ENCODE measurements at regions not wholly inside any gene's neighbourhood (a gene's known extent, or its start where the extent isn't known, plus 50 kb on each side); places are given as distances from the start of the nearest gene placed in this dataset.

- no peak for DNase-seq
- ChIA-PET POLR2A (no interaction called here), CTCF (no interaction called here)
- H3K9me3 Mint-ChIP-seq = peaks cover 2% of the 10 kb centered on the region
- H3K4me3 Mint-ChIP-seq = no peak overlapping the region
- no peaks in the 10 kb centered on the region for H3K36me3 Mint-ChIP-seq (ENCODE audit: low read depth)
- no peak overlapping the region for H3K27ac Mint-ChIP-seq
- peaks cover 18% of the 10 kb centered on the region for H3K27me3 Mint-ChIP-seq
- H3K4me1 Mint-ChIP-seq = no peaks in the 10 kb centered on the region
Observed at GRCh38 chr10:63780101-63780500, 258.9 kb downstream of the REEP3 start.

GRCh38 chr10:63781226-63781625 lies 260.0 kb downstream of the REEP3 start:
- ChIA-PET CTCF (no interaction called here), POLR2A (no interaction called here)
- Mint-ChIP-seq H3K27ac (no peak overlapping the region), H3K36me3 (ENCODE audit: low read depth) (no peaks in the 10 kb centered on the region), H3K4me3 (no peak overlapping the region), H3K4me1 (no peaks in the 10 kb centered on the region), H3K9me3 (peaks cover 2% of the 10 kb centered on the region), H3K27me3 (peaks cover 18% of the 10 kb centered on the region)
- no peak for DNase-seq

- ChIA-PET POLR2A (no interaction called here), CTCF (no interaction called here)
- Mint-ChIP-seq H3K9me3 (peaks cover 4% of the 10 kb centered on the region), H3K27me3 (peaks cover 24% of the 10 kb centered on the region), H3K4me3 (no peak overlapping the region), H3K4me1 (no peaks in the 10 kb centered on the region), H3K36me3 (ENCODE audit: low read depth) (no peaks in the 10 kb centered on the region), H3K27ac (no peak overlapping the region)
- DNase-seq = no peak
Observed at GRCh38 chr10:63783882-63784281, 262.7 kb downstream of the REEP3 start.

- CTCF ChIA-PET = no interaction called here
- H3K27me3 Mint-ChIP-seq = peaks cover 22% of the 10 kb centered on the region
- H3K36me3 Mint-ChIP-seq (ENCODE audit: low read depth) = no peaks in the 10 kb centered on the region
- DNase-seq = no peak
- no peak overlapping the region for H3K4me3 Mint-ChIP-seq
- no peak overlapping the region for H3K27ac Mint-ChIP-seq
- H3K9me3 Mint-ChIP-seq = peaks cover 2% of the 10 kb centered on the region
- no peaks in the 10 kb centered on the region for H3K4me1 Mint-ChIP-seq
- POLR2A ChIA-PET = no interaction called here
Observed at GRCh38 chr10:63788152-63788821, 267.1 kb downstream of the REEP3 start.

- DNase-seq = no peak
- Mint-ChIP-seq H3K27me3 (peaks cover 19% of the 10 kb centered on the region), H3K27ac (no peak overlapping the region), H3K9me3 (no peaks in the 10 kb centered on the region), H3K4me1 (peaks cover 4% of the 10 kb centered on the region), H3K36me3 (ENCODE audit: low read depth) (no peaks in the 10 kb centered on the region), H3K4me3 (no peak overlapping the region)
- POLR2A ChIA-PET = no interaction called here
- CTCF ChIA-PET = no interaction called here
Observed at GRCh38 chr10:63795094-63795860, 274.1 kb downstream of the REEP3 start.

DNA sequence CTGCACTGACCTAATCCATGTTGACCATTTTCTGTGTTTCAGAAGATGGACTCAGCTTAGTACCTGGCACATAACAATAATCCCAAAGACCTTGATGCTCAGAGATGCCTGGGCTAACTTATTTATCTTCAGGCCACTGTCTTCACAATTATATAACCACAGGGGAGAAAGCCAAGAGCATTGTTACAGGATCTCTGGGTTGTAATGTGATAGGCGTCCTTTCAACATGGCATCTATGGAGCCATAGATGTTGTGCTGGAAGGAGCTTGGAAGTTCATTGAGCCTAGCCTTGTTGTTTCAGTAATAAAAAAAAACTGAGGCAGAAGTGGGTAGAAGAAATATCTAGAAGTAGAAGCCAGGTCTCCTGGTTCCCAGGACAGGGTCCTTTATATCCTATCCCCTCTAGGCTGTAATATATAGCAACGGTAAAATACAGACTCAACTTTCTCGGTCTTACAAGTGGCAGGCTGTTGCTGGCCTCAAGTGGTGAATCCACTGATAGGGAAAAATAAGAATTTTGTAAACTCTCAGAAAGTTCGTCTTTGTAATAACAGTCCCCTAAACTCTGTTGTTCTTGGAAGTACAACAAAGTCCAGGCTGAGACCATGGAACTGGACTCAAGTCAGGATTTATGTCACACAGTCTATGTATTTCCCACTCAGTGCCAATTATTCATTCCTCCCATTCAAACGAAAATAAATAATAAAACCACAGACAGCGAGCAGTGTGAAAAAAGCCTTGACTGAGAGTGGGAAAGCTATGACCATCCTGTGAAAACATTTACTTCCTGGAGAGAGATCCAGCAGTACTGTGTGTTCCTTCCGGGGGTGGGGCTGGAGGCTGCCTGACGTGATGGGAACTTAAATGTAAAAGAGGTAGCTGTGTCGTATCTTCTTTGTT lies 277.6 kb downstream of the REEP3 start:
- ChIA-PET CTCF (no interaction called here), POLR2A (no interaction called here)
- Mint-ChIP-seq H3K9me3 (no peaks in the 10 kb centered on the region), H3K36me3 (ENCODE audit: low read depth) (no peaks in the 10 kb centered on the region), H3K4me1 (peaks cover 4% of the 10 kb centered on the region), H3K27me3 (peaks cover 8% of the 10 kb centered on the region), H3K4me3 (no peak overlapping the region), H3K27ac (no peak overlapping the region)
- no peak for DNase-seq

GRCh38 chr10:63799521-63800300 lies 278.5 kb downstream of the REEP3 start:
- ChIA-PET CTCF (no interaction called here), POLR2A (no interaction called here)
- Mint-ChIP-seq H3K9me3 (no peaks in the 10 kb centered on the region), H3K27me3 (peaks cover 3% of the 10 kb centered on the region), H3K4me1 (peaks cover 4% of the 10 kb centered on the region), H3K36me3 (ENCODE audit: low read depth) (no peaks in the 10 kb centered on the region), H3K27ac (no peak overlapping the region), H3K4me3 (no peak overlapping the region)
- DNase-seq = no peak

DNA sequence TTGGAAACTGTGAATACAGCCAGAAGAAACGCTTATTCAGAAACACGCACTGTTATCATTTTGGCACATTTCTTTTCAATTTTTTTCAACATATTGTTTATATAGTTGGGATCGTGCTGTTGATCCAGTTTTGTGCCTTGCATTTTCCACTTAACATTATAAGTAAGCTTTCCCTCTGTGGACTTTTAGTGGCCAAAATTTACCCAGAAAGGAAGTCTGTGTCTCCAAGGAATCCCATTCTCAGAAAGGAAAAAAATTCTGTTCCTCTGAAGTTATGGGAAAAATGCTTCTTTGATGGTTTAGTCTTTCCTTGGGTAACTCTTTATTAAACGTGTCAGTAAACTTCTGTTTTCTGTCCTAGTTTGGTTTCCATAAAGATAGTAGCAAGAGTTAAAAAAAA lies 280.0 kb downstream of the REEP3 start:
- DNase-seq = no peak
- H3K4me1 Mint-ChIP-seq = peaks cover 4% of the 10 kb centered on the region
- peaks cover 6% of the 10 kb centered on the region for H3K27me3 Mint-ChIP-seq
- no peaks in the 10 kb centered on the region for H3K9me3 Mint-ChIP-seq
- H3K4me3 Mint-ChIP-seq = no peak overlapping the region
- POLR2A ChIA-PET = no interaction called here
- no peak overlapping the region for H3K27ac Mint-ChIP-seq
- H3K36me3 Mint-ChIP-seq (ENCODE audit: low read depth) = no peaks in the 10 kb centered on the region
- CTCF ChIA-PET = no interaction called here

GRCh38 chr10:63806330-63806729 lies 285.1 kb downstream of the REEP3 start:
- H3K9me3 Mint-ChIP-seq = no peaks in the 10 kb centered on the region
- H3K4me3 Mint-ChIP-seq = no peak overlapping the region
- no peaks in the 10 kb centered on the region for H3K4me1 Mint-ChIP-seq
- no peaks in the 10 kb centered on the region for H3K36me3 Mint-ChIP-seq (ENCODE audit: low read depth)
- POLR2A ChIA-PET = no interaction called here
- CTCF ChIA-PET = no interaction called here
- no peak overlapping the region for H3K27ac Mint-ChIP-seq
- no peak for DNase-seq
- peaks cover 8% of the 10 kb centered on the region for H3K27me3 Mint-ChIP-seq

DNA sequence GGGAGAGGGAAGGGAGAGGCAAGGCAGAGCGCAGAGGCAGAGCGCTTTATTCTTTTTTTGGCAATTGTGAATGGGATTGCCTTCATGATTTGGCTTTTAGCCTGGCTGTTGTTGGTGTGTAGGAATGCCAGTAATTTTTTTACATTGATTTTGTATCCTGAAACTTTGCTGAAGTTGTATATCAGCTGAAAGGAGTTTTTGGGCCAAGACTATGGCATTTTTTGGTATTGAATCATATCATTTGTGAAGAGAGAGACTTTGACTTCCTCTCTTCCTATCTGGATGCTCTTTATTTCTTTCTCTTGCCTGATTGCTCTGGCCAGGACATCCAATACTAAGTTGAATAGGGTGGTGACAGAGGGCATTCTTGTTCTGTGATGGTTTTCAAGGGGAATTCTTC lies 291.3 kb downstream of the REEP3 start:
- POLR2A ChIA-PET = no interaction called here
- Mint-ChIP-seq H3K9me3 (no peaks in the 10 kb centered on the region), H3K27ac (no peak overlapping the region), H3K36me3 (ENCODE audit: low read depth) (no peaks in the 10 kb centered on the region), H3K27me3 (peaks cover 7% of the 10 kb centered on the region), H3K4me3 (no peak overlapping the region), H3K4me1 (no peaks in the 10 kb centered on the region)
- no peak for DNase-seq
- CTCF ChIA-PET = no interaction called here

DNA sequence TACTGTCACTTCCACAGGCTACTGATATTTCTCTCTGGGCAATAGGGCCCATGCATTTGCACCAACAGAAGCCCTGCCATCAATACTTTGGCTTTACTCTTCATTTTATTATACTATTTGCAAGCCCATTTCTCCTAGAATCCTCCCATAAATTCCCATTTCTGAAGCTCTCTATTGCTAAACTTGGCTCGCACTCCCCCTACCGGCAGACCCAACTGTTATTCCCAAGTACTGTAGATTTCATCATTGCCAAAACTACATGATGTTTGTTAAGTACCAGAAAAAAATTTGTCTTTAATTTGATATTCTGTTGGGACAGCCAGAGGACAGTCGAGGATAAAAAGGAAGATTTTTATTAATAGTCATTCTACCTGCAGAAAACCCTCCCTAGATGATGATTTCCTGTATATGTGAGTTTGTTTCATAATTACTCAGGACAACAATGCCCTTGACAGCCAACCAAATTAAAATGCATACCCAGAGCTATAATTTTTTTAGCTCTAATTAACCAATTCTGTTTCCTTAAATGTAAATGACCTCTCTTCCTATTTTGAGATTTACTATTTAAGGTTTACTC lies 298.6 kb downstream of the REEP3 start:
- no peaks in the 10 kb centered on the region for H3K4me1 Mint-ChIP-seq
- H3K9me3 Mint-ChIP-seq = no peaks in the 10 kb centered on the region
- CTCF ChIA-PET = interaction anchor here (0.9 to 1.2 kb wide), 2 partner anchors 14 to 16 kb away, joined by 3 read pairs; no protein-coding TSS in a partner anchor
- no peak for DNase-seq
- H3K27ac Mint-ChIP-seq = no peak overlapping the region
- H3K4me3 Mint-ChIP-seq = no peak overlapping the region
- POLR2A ChIA-PET = no interaction called here
- no peaks in the 10 kb centered on the region for H3K36me3 Mint-ChIP-seq (ENCODE audit: low read depth)
- H3K27me3 Mint-ChIP-seq = peaks cover 13% of the 10 kb centered on the region

DNA sequence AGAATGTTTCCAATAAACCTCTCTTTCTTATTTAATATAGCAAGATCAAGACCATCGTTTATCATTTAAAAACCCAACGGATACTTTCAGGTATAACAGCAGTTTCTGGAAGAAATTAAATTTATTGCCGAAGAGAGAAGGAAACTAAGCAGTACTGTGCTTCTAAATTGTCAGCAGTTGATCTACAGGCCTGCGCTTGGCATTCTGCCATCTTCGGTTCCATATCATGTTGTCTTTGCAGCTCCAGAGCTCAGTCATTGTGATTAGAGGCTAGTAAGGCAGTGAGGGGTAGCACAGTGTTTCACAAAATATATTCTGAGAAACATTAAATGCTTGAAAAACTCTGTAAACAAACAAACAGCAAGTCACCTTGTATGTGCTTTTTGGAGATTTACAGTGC lies 301.3 kb downstream of the REEP3 start:
- H3K27me3 Mint-ChIP-seq = peaks cover 16% of the 10 kb centered on the region
- POLR2A ChIA-PET = no interaction called here
- H3K4me3 Mint-ChIP-seq = no peak overlapping the region

GRCh38 chr10:63825111-63825510 lies 303.9 kb downstream of the REEP3 start:
- Mint-ChIP-seq H3K4me3 (no peak overlapping the region), H3K4me1 (no peaks in the 10 kb centered on the region), H3K27ac (no peak overlapping the region), H3K27me3 (peaks cover 12% of the 10 kb centered on the region), H3K9me3 (no peaks in the 10 kb centered on the region), H3K36me3 (ENCODE audit: low read depth) (no peaks in the 10 kb centered on the region)
- ChIA-PET POLR2A (no interaction called here), CTCF (no interaction called here)
- no peak for DNase-seq

More for the DNA sequence above, 301.3 kb downstream of the REEP3 start:
- H3K4me1 Mint-ChIP-seq = no peaks in the 10 kb centered on the region
- no peaks in the 10 kb centered on the region for H3K9me3 Mint-ChIP-seq
- H3K27ac Mint-ChIP-seq = no peak overlapping the region
- no peak for DNase-seq
- no peaks in the 10 kb centered on the region for H3K36me3 Mint-ChIP-seq (ENCODE audit: low read depth)
- CTCF ChIA-PET = no interaction called here

Data from activated CD4-positive, alpha-beta memory T cell treated with anti-CD3 and anti-CD28 coated beads, Interleukin-2, amount 10 ng/mL, durations not matched to agents 7 days and 5 days (primary cell).